ENCODE measurements at regions not wholly inside any gene's neighbourhood (a gene's known extent, or its start where the extent isn't known, plus 50 kb on each side); places are given as distances from the start of the nearest gene placed in this dataset.

DNA sequence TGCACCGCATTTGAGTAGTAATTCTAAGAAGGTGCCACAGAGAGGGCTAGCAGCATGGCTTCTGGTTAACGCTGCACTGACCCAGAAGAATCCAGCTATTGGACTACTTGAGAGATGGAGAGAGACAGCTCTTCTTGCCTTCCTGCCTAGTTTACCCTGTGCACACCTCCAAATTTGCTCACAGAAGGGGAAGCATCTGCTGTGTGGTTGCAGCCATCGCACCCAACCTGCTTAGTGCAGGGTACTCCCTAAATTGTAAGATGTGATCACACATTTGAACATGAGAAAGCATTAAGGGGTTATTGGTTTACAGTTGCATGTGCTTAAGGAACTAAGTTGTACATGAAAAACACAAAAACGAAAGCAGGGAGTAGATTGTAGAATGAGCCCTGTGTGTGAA is 122.1 kb downstream of the FOXB1 start:
- TF ChIP-seq TCF4 (CRISPR knock-in tag; IDR thresholded peaks at IDR 0.05; ENCODE audit: borderline replicate concordance) (no peak), CREB5 (CRISPR knock-in tag; IDR thresholded peaks at IDR 0.05; ENCODE audit: low read depth) (no peak)
